ENCODE measurements at regions not wholly inside any gene's neighbourhood (a gene's known extent, or its start where the extent isn't known, plus 50 kb on each side); places are given as distances from the start of the nearest gene placed in this dataset.
A peak's percentile ranks its signal among the peaks of the same experiment; 100 is the strongest.

DNA sequence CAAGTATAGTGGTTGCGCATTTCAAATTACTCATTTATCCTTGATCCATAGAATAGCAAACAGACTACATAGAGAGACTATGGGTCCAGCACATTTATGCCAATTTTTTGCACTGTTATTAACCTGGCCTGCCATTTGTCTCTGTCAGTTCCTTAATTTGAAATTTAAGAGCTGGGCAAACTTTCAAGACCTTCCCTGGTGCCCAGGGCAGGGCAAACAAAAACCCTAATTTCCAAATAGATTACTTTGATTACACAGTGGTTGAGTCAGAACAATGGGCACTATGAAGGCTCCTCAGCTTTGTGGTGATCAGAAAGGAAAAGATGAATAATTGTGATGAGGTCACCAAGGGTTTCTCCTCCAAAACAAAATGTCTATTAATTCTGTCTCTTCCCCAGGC lies 80.6 kb downstream of the TNFSF18 start:
- no peak for DNase-seq (ENCODE audit: low read depth, low spot score)
- peak overlapping the region; percentile 71 for H3K4me2 ChIP-seq (ENCODE audit: control insufficient read depth, extremely low read depth, insufficient read depth, low read depth, low read length)
- no peak for TF ChIP-seq EZH2 (IDR thresholded peaks at IDR 0.05; ENCODE audit: low read length)
- TF ChIP-seq, protein P1, sequence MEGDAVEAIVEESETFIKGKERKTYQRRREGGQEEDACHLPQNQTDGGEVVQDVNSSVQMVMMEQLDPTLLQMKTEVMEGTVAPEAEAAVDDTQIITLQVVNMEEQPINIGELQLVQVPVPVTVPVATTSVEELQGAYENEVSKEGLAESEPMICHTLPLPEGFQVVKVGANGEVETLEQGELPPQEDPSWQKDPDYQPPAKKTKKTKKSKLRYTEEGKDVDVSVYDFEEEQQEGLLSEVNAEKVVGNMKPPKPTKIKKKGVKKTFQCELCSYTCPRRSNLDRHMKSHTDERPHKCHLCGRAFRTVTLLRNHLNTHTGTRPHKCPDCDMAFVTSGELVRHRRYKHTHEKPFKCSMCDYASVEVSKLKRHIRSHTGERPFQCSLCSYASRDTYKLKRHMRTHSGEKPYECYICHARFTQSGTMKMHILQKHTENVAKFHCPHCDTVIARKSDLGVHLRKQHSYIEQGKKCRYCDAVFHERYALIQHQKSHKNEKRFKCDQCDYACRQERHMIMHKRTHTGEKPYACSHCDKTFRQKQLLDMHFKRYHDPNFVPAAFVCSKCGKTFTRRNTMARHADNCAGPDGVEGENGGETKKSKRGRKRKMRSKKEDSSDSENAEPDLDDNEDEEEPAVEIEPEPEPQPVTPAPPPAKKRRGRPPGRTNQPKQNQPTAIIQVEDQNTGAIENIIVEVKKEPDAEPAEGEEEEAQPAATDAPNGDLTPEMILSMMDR (optimal IDR thresholded peaks at IDR 0.05 in 1 of 3, IDR thresholded peaks at IDR 0.05 in 1 of 3, conservative IDR thresholded peaks at IDR 0.05 in 1 of 3; ENCODE audit: extremely low read depth in 1 of 3, insufficient read depth in 2 of 3, low read length in 3 of 3) = no peak
- dilution Hi-C loops (cut with MboI; ENCODE audit: extremely low pct_ligation_motif_present, low sequenced_read_pairs) = no loop called here
- H3K36me3 ChIP-seq (ENCODE audit: control insufficient read depth in 2 of 2, extremely low read depth in 1 of 2, insufficient read depth in 2 of 2, low read length in 2 of 2) = no peaks in the 10 kb centered on the region
- no peaks in the 10 kb centered on the region for H3K9me3 ChIP-seq (ENCODE audit: control insufficient read depth, low read depth, low read length)
- no peak overlapping the region for H3K9ac ChIP-seq (ENCODE audit: control insufficient read depth, extremely low read depth, insufficient read depth, low read length)
- H2AFZ ChIP-seq (ENCODE audit: control insufficient read depth, low read length) = no peak overlapping the region
- peak overlapping the region; percentile 82 for H3K27ac ChIP-seq (ENCODE audit: control insufficient read depth, insufficient read depth, low read length)
- H3K4me3 ChIP-seq (ENCODE audit: control insufficient read depth in 2 of 3, extremely low read depth in 1 of 3, insufficient read depth in 2 of 3, low read depth in 1 of 3, low read length in 3 of 3) = no peak overlapping the region
- H3K4me1 ChIP-seq (ENCODE audit: control insufficient read depth, extremely low read depth, insufficient read depth, low read length) = peaks cover 59% of the 10 kb centered on the region
- no peaks in the 10 kb centered on the region for H3K79me2 ChIP-seq (ENCODE audit: control insufficient read depth, insufficient read depth, low read length)
- H3K27me3 ChIP-seq (ENCODE audit: control insufficient read depth, extremely low read depth, insufficient read depth, low read length) = no peaks in the 10 kb centered on the region
- no peaks in the 10 kb centered on the region for H3K9me1 ChIP-seq (ENCODE audit: control insufficient read depth, extremely low read depth, insufficient read depth, low read length)
- no peaks in the 10 kb centered on the region for H4K20me1 ChIP-seq (ENCODE audit: control insufficient read depth, extremely low read depth, insufficient read depth, low read length)
- FAIRE-seq = peak; percentile 53

DNA sequence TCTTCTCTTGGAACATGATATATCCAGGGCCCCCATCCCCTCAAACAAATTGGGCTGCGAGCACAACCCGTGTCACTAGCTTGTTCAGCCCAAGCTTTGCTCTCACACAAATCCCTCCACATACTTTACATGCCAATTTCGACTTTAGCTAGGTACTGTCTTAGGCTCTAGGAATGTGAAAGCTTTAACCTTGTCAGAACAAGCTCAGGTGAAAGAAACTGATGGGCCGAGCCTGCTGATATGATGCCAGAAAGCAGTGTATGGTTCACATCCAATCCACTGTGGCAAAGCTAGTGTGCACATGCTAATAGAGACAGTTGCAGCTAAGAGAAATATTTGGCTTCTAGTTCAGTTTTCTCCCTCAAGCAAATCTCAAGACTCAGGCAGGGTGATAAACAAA lies 79.5 kb downstream of the TNFSF18 start:
- Histone ChIP-seq H3K9ac (ENCODE audit: control insufficient read depth, extremely low read depth, insufficient read depth, low read length) (peak overlapping the region; percentile 68), H3K27me3 (ENCODE audit: control insufficient read depth, extremely low read depth, insufficient read depth, low read length) (no peaks in the 10 kb centered on the region), H3K27ac (ENCODE audit: control insufficient read depth, insufficient read depth, low read length) (peak overlapping the region; percentile 82), H4K20me1 (ENCODE audit: control insufficient read depth, extremely low read depth, insufficient read depth, low read length) (no peaks in the 10 kb centered on the region), H3K79me2 (ENCODE audit: control insufficient read depth, insufficient read depth, low read length) (no peaks in the 10 kb centered on the region), H3K4me2 (ENCODE audit: control insufficient read depth, extremely low read depth, insufficient read depth, low read depth, low read length) (peak overlapping the region; percentile 71), H3K9me3 (ENCODE audit: control insufficient read depth, low read depth, low read length) (no peaks in the 10 kb centered on the region), H3K4me1 (ENCODE audit: control insufficient read depth, extremely low read depth, insufficient read depth, low read length) (peaks cover 63% of the 10 kb centered on the region), H3K9me1 (ENCODE audit: control insufficient read depth, extremely low read depth, insufficient read depth, low read length) (no peaks in the 10 kb centered on the region), H2AFZ (ENCODE audit: control insufficient read depth, low read length) (no peak overlapping the region), H3K4me3 (ENCODE audit: control insufficient read depth in 2 of 3, extremely low read depth in 1 of 3, insufficient read depth in 2 of 3, low read depth in 1 of 3, low read length in 3 of 3) (peak overlapping the region in 2 of 3 experiments; percentile 4 to 31), H3K36me3 (ENCODE audit: control insufficient read depth in 2 of 2, extremely low read depth in 1 of 2, insufficient read depth in 2 of 2, low read length in 2 of 2) (no peaks in the 10 kb centered on the region)
- TF ChIP-seq, protein P1 (optimal IDR thresholded peaks at IDR 0.05 in 1 of 3, IDR thresholded peaks at IDR 0.05 in 1 of 3, conservative IDR thresholded peaks at IDR 0.05 in 1 of 3; ENCODE audit: extremely low read depth in 1 of 3, insufficient read depth in 2 of 3, low read length in 3 of 3) = no peak
- no peak for TF ChIP-seq EZH2 (IDR thresholded peaks at IDR 0.05; ENCODE audit: low read length)
- peak; percentile 100 for FAIRE-seq
- peak; percentile 91 for DNase-seq (ENCODE audit: low read depth, low spot score)
- dilution Hi-C loops (cut with MboI; ENCODE audit: extremely low pct_ligation_motif_present, low sequenced_read_pairs) = no loop called here
